Neutrophil (primary cell): ENCODE measurements at regions not wholly inside any gene's neighbourhood (a gene's known extent, or its start where the extent isn't known, plus 50 kb on each side); places are given as distances from the start of the nearest gene placed in this dataset.

Experiments
- H3K27ac ChIP-seq: fragments of 200-600 bp; sonication (generic); 2 replicates; pipeline ENCODE4 v1.5.1; 2016; ENCODE audit warnings: mild to moderate bottlenecking, moderate library complexity
- H3K27me3 ChIP-seq: fragments of 200-600 bp; sonication (generic); 2 replicates; pipeline ENCODE4 v1.6.0; 2016; ENCODE audit warnings: mild to moderate bottlenecking
- H3K36me3 ChIP-seq: fragments of 200-600 bp; sonication (generic); 2 replicates; pipeline ENCODE4 v1.5.1; 2017
- H3K4me1 ChIP-seq, 2 experiments: fragments of 200-600 bp in 1 of 2; sonication (generic) in 1 of 2; 1 replicate in 1 of 2; 2 replicates in 1 of 2; pipeline versions ENCODE4 v1.5.1 to v1.6.1; 2013 to 2016; ENCODE audit warnings: low read depth in 1 of 2, low read length in 1 of 2, mild to moderate bottlenecking in 1 of 2, moderate library complexity in 1 of 2; ENCODE audit not compliant: control insufficient read depth in 1 of 2, insufficient read depth in 1 of 2
- H3K4me3 ChIP-seq, 2 experiments: fragments of 200-600 bp in 1 of 2; sonication (generic) in 1 of 2; 1 replicate in 1 of 2; 2 replicates in 1 of 2; pipeline ENCODE4 v1.5.1; 2013 to 2016; ENCODE audit warnings: low read depth in 1 of 2, low read length in 1 of 2, mild to moderate bottlenecking in 1 of 2, moderate library complexity in 1 of 2
- H3K9me3 ChIP-seq: fragments of 200-600 bp; sonication (generic); 2 replicates; pipeline ENCODE4 v1.5.1; 2016
- CTCF ChIP-seq: fragments of 200-600 bp; sonication (generic); IDR thresholded peaks from 2 replicates; pipeline ENCODE4 v1.5.1; 2016; ENCODE audit warnings: antibody characterized with exemption

GRCh38 chr11:16543642-16544041 lies 187.3 kb upstream of the SOX6 start:
- Histone ChIP-seq H3K4me3 (no peak overlapping the region), H3K27me3 (no peaks in the 10 kb centered on the region), H3K4me1 (no peaks in the 10 kb centered on the region), H3K9me3 (no peaks in the 10 kb centered on the region), H3K36me3 (no peaks in the 10 kb centered on the region), H3K27ac (no peak overlapping the region)
- TF ChIP-seq CTCF = no peak

GRCh38 chr11:16542353-16542752 lies 186.0 kb upstream of the SOX6 start:
- H3K4me3 ChIP-seq = no peak overlapping the region
- no peak for TF ChIP-seq CTCF
- H3K36me3 ChIP-seq = no peaks in the 10 kb centered on the region

GRCh38 chr11:16536513-16536912 lies 180.2 kb upstream of the SOX6 start:
- no peaks in the 10 kb centered on the region for H3K36me3 ChIP-seq
- H3K27me3 ChIP-seq = no peaks in the 10 kb centered on the region
- no peaks in the 10 kb centered on the region for H3K4me1 ChIP-seq
- H3K4me3 ChIP-seq = no peak overlapping the region
- TF ChIP-seq CTCF = no peak
- H3K9me3 ChIP-seq = no peaks in the 10 kb centered on the region
- no peak overlapping the region for H3K27ac ChIP-seq

More at GRCh38 chr11:16542353-16542752, 186.0 kb upstream of the SOX6 start:
- Histone ChIP-seq H3K27ac (no peak overlapping the region), H3K9me3 (no peaks in the 10 kb centered on the region), H3K27me3 (no peaks in the 10 kb centered on the region), H3K4me1 (no peaks in the 10 kb centered on the region)

- Histone ChIP-seq H3K9me3 (no peaks in the 10 kb centered on the region), H3K4me1 (no peaks in the 10 kb centered on the region), H3K4me3 (no peak overlapping the region), H3K27me3 (no peaks in the 10 kb centered on the region), H3K27ac (no peak overlapping the region), H3K36me3 (no peaks in the 10 kb centered on the region)
- TF ChIP-seq CTCF = no peak
Observed at GRCh38 chr11:16528639-16529038, 172.3 kb upstream of the SOX6 start.

- Histone ChIP-seq H3K4me3 (no peak overlapping the region), H3K27ac (no peak overlapping the region), H3K4me1 (no peaks in the 10 kb centered on the region), H3K27me3 (no peaks in the 10 kb centered on the region), H3K9me3 (no peaks in the 10 kb centered on the region), H3K36me3 (no peaks in the 10 kb centered on the region)
- no peak for TF ChIP-seq CTCF
Observed at GRCh38 chr11:16527525-16528246, 171.3 kb upstream of the SOX6 start.
